HL-60 (cell line): ENCODE measurements at regions not wholly inside any gene's neighbourhood (a gene's known extent, or its start where the extent isn't known, plus 50 kb on each side); places are given as distances from the start of the nearest gene placed in this dataset.

Experiments
- DNase-seq, 2 experiments: peaks; one replicate each; pipeline ENCODE4 v3.0.0-alpha.2; 2010 to 2020; ENCODE audit warnings: low read depth in 1 of 2, low spot score in 1 of 2
- H3K27ac ChIP-seq: fragments of 250-450 bp; sonication (Bioruptor Pico); replicated peaks from 2 replicates; pipeline ENCODE4 v1.5.1; 2020; ENCODE audit warnings: mild to moderate bottlenecking, moderate library complexity
- H3K27me3 ChIP-seq: fragments of 250-450 bp; sonication (Bioruptor Pico); 2 replicates; pipeline ENCODE4 v1.5.1; 2021; ENCODE audit warnings: mild to moderate bottlenecking, moderate library complexity; ENCODE audit not compliant: insufficient read depth, poor library complexity, severe bottlenecking
- H3K4me3 ChIP-seq: replicated peaks from 2 replicates; pipeline ENCODE4 v1.5.1; 2011; ENCODE audit warnings: mild to moderate bottlenecking, control low read depth, low read length; ENCODE audit not compliant: insufficient read depth
- GABPA ChIP-seq: IDR thresholded peaks from 2 replicates; pipeline ENCODE4 v1.6.1; 2012; ENCODE audit warnings: low read depth
- POLR2AphosphoS5 ChIP-seq: IDR thresholded peaks from 2 replicates; pipeline ENCODE4 v1.6.1; 2012; ENCODE audit warnings: low read depth
- SPI1 ChIP-seq: IDR thresholded peaks from 2 replicates; pipeline ENCODE4 v1.6.1; 2012; ENCODE audit warnings: low read depth, mild to moderate bottlenecking, borderline replicate concordance
- TF ChIP-seq, protein P1 (sequence below): IDR thresholded peaks from 2 replicates; pipeline ENCODE4 v1.6.1; 2012; ENCODE audit warnings: low read depth; ENCODE audit not compliant: insufficient replicate concordance
- TF ChIP-seq, protein P2 (sequence below): IDR thresholded peaks from one replicate; pipeline ENCODE4 v1.5.1; 2011; ENCODE audit warnings: low read length, control low read depth, inconsistent platforms; ENCODE audit not compliant: insufficient read depth

DNA sequence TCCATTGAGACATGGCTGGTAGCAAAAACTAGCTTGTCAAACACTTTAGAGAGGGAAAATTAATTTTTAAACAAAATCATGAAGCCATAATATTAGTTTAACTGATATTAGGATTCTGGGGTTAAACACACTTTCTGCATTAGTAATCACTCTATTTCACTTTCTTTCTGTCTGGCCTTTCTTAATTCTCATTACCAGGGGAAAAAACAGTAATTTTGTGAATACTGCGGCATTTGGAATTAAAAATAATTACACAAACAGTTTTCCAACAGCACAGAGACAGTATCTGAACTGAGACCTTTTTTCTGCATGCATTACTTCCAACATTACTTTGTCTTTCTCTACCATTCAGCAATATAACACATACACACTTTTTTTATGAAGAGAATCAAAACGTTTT, 190.6 kb downstream of the MRPL39 start:
- Histone ChIP-seq H3K4me3 (no peak overlapping the region), H3K27ac (no peak overlapping the region), H3K27me3 (no peaks in the 10 kb centered on the region)
- DNase-seq: no peak
- TF ChIP-seq, protein P1, sequence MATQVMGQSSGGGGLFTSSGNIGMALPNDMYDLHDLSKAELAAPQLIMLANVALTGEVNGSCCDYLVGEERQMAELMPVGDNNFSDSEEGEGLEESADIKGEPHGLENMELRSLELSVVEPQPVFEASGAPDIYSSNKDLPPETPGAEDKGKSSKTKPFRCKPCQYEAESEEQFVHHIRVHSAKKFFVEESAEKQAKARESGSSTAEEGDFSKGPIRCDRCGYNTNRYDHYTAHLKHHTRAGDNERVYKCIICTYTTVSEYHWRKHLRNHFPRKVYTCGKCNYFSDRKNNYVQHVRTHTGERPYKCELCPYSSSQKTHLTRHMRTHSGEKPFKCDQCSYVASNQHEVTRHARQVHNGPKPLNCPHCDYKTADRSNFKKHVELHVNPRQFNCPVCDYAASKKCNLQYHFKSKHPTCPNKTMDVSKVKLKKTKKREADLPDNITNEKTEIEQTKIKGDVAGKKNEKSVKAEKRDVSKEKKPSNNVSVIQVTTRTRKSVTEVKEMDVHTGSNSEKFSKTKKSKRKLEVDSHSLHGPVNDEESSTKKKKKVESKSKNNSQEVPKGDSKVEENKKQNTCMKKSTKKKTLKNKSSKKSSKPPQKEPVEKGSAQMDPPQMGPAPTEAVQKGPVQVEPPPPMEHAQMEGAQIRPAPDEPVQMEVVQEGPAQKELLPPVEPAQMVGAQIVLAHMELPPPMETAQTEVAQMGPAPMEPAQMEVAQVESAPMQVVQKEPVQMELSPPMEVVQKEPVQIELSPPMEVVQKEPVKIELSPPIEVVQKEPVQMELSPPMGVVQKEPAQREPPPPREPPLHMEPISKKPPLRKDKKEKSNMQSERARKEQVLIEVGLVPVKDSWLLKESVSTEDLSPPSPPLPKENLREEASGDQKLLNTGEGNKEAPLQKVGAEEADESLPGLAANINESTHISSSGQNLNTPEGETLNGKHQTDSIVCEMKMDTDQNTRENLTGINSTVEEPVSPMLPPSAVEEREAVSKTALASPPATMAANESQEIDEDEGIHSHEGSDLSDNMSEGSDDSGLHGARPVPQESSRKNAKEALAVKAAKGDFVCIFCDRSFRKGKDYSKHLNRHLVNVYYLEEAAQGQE: no peak
- no peak for TF ChIP-seq GABPA
- TF ChIP-seq, protein P2, sequence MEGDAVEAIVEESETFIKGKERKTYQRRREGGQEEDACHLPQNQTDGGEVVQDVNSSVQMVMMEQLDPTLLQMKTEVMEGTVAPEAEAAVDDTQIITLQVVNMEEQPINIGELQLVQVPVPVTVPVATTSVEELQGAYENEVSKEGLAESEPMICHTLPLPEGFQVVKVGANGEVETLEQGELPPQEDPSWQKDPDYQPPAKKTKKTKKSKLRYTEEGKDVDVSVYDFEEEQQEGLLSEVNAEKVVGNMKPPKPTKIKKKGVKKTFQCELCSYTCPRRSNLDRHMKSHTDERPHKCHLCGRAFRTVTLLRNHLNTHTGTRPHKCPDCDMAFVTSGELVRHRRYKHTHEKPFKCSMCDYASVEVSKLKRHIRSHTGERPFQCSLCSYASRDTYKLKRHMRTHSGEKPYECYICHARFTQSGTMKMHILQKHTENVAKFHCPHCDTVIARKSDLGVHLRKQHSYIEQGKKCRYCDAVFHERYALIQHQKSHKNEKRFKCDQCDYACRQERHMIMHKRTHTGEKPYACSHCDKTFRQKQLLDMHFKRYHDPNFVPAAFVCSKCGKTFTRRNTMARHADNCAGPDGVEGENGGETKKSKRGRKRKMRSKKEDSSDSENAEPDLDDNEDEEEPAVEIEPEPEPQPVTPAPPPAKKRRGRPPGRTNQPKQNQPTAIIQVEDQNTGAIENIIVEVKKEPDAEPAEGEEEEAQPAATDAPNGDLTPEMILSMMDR: no peak
- no peak for TF ChIP-seq SPI1
- TF ChIP-seq POLR2AphosphoS5: no peak

DNA sequence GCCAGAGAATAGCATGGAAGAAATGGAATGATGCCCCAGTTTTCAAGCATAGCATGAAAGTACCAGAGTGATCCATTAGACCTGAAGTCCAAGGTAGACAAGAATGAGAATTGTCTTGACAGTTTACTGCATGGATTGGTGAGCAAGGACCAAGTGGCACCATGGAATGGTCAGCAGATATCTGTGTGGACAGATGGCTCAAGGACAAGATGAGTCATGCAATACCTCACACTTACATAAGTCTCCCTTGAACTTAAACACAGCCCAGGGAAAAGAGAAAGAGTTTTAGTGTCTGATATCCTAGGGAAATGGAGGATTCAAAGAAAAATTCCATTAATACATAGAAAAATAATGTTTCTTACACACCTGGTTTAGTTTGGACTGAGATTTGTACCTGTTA, 195.2 kb downstream of the MRPL39 start:
- Histone ChIP-seq H3K4me3 (no peak overlapping the region), H3K27me3 (no peaks in the 10 kb centered on the region), H3K27ac (no peak overlapping the region)
- TF ChIP-seq, protein P1: no peak
- TF ChIP-seq POLR2AphosphoS5 (no peak), SPI1 (no peak), GABPA (no peak)
- TF ChIP-seq, protein P2: no peak
- DNase-seq: no peak

DNA sequence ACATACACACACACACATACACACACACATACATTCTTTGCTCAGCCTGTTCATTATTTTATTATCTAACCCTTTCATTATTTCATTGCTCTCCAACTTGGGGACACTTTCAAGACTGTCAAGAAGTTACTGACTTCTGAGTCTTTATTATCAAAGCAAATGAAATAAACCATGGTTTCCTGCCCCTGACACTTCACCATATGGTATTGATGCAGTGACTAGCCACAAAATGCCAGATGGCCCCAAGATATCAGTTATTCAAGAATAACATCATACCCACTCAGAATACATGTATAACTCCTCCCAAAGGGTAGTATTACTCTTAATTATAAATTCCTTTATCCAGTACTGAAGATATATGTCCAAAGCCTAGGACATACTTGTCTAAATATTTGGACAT, 197.3 kb downstream of the MRPL39 start:
- Histone ChIP-seq H3K4me3 (no peak overlapping the region), H3K27me3 (no peaks in the 10 kb centered on the region), H3K27ac (no peak overlapping the region)
- no peak for DNase-seq
- TF ChIP-seq SPI1: no peak
- TF ChIP-seq POLR2AphosphoS5: no peak
- no peak for TF ChIP-seq GABPA
- TF ChIP-seq, protein P2: no peak
- TF ChIP-seq, protein P1: no peak
